ENCODE measurements at regions not wholly inside any gene's neighbourhood (a gene's known extent, or its start where the extent isn't known, plus 50 kb on each side); places are given as distances from the start of the nearest gene placed in this dataset.
A peak's percentile ranks its signal among the peaks of the same experiment; 100 is the strongest.

GRCh38 chr6:29884261-29884660, 56.6 kb downstream of the HLA-G start:
- DNase-seq = no peak

- DNase-seq = peak; percentile 5
Measured at GRCh38 chr6:29886701-29887100, 55.6 kb upstream of the HLA-A start.

- DNase-seq = no peak
Measured at GRCh38 chr6:29887330-29887818, 55.0 kb upstream of the HLA-A start.

- no peak for DNase-seq
Measured at GRCh38 chr6:29887819-29888776, 54.2 kb upstream of the HLA-A start.
